KBM-7 (cell line): ENCODE measurements at regions not wholly inside any gene's neighbourhood (a gene's known extent, or its start where the extent isn't known, plus 50 kb on each side); places are given as distances from the start of the nearest gene placed in this dataset.
"Not testable (repeated sequence)": the region's sequence is repeated elsewhere in the genome, so short reads cannot be mapped to it uniquely, and the experiment has no call there.

Experiments used
- DNase-seq: peaks from one replicate; pipeline ENCODE4 v3.0.0-alpha.2; 2015
- in situ Hi-C: fragments of 300-500 bp; cut with MboI; formaldehyde crosslinking; loops from 2 replicates; pipeline ENCODE4 v1.14.3; 2020; ENCODE audit warnings: low sequenced_read_pairs, low pct_unique_long_range_greater_than_20kb, mixed read lengths

DNA sequence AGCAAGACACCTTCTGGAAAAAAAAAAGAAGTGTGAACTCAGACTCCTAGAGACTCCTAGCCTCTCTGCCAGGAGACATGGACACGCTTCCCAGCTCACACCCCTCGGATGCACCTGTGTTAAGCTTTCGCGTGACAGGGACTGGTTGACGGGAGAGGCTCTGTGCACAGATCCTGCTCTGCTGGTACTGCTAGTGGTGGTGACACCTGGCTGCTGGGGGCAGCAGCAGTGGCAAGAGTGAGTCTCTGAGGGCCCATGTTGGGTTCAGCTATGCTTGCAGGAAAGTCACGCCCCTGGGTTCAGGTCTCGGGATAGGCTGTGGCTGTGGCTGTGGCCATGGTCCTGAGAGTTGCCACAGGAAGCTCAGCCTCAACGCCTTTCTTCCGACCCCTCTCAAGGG is 81.1 kb downstream of the XRCC2 start:
- in situ Hi-C loops = no loop called here

DNA sequence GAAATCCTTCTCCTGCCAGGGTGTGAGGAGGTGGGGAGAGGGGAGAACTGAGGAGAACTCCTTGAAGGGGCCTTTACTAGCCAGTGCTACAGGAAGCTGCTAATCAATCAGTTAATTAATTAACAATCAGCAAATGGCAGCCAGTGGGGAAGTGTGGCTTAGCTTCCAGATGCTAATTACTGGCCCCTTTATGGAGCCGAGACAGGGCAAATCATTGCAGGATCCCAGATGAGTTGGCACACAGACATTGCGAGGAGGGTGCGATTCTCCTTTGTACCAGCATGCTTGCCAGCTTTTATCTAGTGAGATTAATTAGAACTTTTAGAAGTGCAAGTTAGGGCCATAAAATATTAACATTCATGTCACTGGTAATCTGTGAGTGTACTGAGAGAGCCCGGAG is 84.0 kb downstream of the XRCC2 start:
- DNase-seq = no peak
- in situ Hi-C loops = no loop called here

More for the DNA sequence above, 81.1 kb downstream of the XRCC2 start:
- no peak for DNase-seq

GRCh38 chr7:152590481-152590880 is 85.5 kb downstream of the XRCC2 start:
- DNase-seq = no peak
- in situ Hi-C loops = no loop called here

- in situ Hi-C loops, DNase-seq: not testable (repeated sequence)
These were observed 86.1 kb downstream of the XRCC2 start for GRCh38 chr7:152589821-152590220.

GRCh38 chr7:152588350-152588749 is 87.6 kb downstream of the XRCC2 start:
- in situ Hi-C loops = no loop called here
- no peak for DNase-seq

GRCh38 chr7:152587366-152587765 is 88.6 kb downstream of the XRCC2 start:
- in situ Hi-C loops = no loop called here
- no peak for DNase-seq

GRCh38 chr7:152583006-152583405 is 92.9 kb downstream of the XRCC2 start:
- in situ Hi-C loops = no loop called here
- no peak for DNase-seq

- in situ Hi-C loops = no loop called here
- no peak for DNase-seq
These were observed 96.9 kb downstream of the XRCC2 start for GRCh38 chr7:152579070-152579469.

- in situ Hi-C loops = no loop called here
- no peak for DNase-seq
These were observed 98.6 kb downstream of the XRCC2 start for GRCh38 chr7:152577339-152577738.

DNA sequence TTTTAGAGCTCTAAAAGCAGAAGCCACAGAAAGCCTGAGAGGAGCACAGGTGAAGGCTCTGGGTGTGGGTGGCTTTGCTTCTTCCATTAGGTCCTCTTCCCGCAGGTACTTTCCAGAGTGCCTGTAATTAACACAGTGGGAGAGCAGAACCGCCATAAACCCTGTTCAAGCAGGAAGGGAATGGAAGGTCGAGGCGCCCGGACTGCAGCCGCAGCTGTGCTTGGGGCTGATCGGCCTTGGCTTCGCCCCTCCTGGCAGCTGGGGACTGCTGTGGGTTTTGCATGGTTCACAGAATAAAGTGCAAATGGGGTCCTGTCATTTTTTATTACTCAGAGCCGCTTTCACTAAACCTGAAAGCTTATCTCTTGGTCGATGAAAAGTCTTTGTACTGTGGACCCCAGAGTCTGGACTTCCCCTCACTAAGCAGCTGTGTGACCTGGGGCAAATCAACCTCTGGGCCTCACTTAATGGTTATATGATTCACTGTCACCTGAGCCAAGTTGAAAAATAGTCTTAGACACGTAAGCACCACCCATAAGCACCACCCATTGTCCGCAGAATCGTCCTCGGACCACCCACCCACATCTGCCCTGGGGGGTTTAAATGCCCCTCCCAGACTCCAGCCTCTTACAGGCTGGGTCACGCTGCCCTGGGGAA is 100.9 kb downstream of the XRCC2 start:
- in situ Hi-C loops = no loop called here
- DNase-seq = no peak

DNA sequence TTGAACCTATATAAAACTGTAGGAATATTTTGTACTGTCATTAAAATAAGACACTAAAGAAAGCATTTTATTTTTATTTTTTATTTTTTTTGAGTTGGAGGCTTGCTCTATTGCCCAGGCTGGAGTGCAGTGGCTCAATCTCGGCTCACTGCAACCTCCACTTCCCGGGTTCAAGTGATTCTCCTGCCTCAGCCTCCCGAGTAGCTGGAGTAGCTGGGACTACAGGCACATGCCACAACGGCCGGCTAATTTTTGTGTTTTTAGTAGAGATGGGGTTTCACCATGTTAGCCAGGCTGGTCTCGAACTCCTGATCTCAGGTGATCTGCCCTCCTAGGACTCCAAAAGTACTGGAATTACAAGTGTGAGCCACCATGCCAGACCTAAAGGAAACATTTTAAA is 102.8 kb downstream of the XRCC2 start:
- in situ Hi-C loops, DNase-seq: not testable (repeated sequence)

DNA sequence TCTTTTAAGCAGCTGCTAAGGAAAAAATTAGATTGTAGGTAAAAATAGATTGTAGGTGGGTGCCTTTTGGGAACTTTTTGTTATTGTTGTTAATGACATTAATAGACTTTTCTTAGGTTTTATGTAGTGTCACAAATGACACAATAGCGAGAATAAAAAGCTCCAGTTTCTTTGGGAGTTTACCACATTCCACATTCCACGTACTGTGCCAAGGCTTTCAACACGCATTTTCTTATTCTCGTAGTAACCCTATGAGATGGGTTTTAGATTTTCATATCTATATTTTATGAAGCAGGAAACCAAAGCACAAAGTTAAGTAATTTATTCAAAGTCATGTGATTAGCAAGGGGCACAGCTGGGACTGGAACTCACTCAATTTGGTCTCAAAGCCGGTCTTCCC is 103.8 kb downstream of the XRCC2 start:
- in situ Hi-C loops = no loop called here
- no peak for DNase-seq

- in situ Hi-C loops = no loop called here
- DNase-seq = no peak
These were observed 104.9 kb downstream of the XRCC2 start for GRCh38 chr7:152571068-152571467.

GRCh38 chr7:152568972-152569371 is 107.0 kb downstream of the XRCC2 start:
- in situ Hi-C loops = no loop called here
- no peak for DNase-seq

GRCh38 chr7:152565731-152566130 is 110.2 kb downstream of the XRCC2 start:
- in situ Hi-C loops = no loop called here
- DNase-seq = peak; percentile 16

GRCh38 chr7:152564656-152565250 is 111.2 kb downstream of the XRCC2 start:
- DNase-seq = no peak
- in situ Hi-C loops = no loop called here

DNA sequence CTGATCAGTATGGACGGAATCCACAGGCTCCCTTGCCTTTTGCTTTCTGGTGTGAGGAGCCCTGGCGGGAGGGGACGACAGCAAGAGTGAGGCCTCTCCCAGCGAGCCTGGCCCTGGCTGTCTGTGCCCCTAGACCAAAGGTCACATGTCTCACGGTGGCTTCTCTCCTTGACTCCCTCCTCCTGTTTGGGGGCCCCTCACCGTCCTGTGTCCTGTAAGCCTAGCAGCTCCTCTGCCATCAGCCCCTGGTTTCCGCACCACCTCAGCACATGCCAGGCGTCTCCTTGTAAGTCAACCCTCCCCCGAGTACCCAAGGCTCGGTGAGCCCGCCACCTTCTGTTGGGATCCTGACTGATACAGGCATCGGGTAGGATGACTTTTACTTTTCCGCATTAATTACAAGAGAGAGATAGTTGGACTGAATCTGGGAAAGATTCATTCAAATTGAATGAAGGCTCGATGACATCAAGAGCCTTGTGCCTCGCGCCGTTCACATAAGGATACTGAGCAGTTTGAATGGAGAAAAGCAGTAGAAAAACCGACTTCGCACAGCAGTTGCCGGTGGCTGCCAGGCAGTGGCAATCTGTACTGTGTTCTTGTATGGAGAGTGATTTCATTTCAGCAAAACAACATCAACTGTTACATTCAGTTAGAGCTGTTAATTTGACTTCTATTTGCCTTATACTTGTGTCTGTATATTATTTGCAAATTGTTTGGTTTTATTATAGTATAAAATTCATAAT is 119.8 kb downstream of the XRCC2 start:
- in situ Hi-C loops = no loop called here
- DNase-seq = no peak

DNA sequence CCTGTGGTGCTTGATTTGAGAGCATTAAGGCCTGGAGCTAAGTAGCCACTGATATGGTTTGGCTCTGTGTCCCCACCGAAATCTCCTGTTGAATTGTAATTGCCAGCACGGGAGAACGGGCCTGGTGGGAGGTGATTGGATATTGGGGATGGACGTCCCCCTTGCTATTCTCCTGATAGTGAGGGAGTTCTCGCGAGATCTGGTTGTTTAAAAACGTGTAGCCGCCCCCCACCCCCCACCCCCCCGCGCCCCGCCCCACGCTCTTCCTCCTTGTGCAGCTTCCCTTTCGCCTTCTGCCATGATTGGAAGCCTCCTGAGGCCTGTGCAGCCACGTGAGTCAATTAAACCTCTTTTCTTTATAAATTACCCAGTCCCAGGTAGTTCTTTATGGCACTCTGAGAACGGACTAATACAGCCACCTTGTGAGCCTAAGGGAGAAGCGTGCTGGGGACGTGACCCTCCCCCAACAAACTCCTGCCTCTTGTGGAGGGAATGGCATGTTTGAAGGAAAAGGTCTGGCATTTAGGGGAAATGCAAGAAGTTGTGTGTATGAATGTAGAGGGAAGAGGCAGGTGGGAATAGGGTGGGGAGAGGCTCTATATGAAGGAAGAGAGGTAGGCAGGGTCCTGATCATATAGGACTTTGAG is 118.0 kb upstream of the KMT2C start:
- in situ Hi-C loops = no loop called here
- no peak for DNase-seq

DNA sequence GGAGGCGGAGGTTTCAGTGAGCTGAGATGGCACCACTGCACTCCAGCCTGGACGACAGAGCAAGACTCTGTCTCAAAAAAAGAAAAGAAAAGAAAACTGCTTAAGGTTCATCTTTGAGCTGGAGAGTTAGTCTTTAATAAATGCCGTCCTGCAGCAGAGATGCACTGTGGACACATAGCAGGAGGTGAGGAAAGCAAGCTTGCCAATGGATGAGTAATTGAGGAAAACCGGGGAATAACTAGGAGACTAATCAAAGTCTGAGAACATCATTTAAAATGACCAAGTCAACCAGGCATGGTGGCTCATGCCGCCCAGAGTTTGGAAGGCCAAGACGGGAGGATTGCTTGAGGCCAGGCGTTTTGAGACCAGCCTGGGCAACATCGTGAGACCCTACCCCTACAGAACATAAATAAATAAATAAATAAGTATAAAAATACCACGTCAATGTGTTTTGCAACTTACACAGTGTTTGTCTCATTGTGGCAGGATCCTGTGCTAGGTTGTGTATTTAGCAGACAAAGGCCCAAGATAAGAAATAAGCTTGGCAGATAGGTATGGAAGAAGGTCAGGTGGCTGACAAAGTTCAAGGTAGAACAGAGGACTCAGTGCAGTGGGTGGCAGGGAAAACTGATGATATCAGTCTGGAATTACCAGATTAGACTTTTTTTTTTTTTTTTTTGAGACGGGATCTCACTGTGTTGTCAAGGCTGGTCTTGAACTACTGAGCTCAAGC is 115.7 kb upstream of the KMT2C start:
- in situ Hi-C loops = no loop called here
- DNase-seq = no peak
